ENCODE measurements at regions not wholly inside any gene's neighbourhood (a gene's known extent, or its start where the extent isn't known, plus 50 kb on each side); places are given as distances from the start of the nearest gene placed in this dataset.

GRCh38 chr11:30155428-30155827, 75.4 kb upstream of the FSHB start:
- TF ChIP-seq, protein P1, sequence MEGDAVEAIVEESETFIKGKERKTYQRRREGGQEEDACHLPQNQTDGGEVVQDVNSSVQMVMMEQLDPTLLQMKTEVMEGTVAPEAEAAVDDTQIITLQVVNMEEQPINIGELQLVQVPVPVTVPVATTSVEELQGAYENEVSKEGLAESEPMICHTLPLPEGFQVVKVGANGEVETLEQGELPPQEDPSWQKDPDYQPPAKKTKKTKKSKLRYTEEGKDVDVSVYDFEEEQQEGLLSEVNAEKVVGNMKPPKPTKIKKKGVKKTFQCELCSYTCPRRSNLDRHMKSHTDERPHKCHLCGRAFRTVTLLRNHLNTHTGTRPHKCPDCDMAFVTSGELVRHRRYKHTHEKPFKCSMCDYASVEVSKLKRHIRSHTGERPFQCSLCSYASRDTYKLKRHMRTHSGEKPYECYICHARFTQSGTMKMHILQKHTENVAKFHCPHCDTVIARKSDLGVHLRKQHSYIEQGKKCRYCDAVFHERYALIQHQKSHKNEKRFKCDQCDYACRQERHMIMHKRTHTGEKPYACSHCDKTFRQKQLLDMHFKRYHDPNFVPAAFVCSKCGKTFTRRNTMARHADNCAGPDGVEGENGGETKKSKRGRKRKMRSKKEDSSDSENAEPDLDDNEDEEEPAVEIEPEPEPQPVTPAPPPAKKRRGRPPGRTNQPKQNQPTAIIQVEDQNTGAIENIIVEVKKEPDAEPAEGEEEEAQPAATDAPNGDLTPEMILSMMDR (IDR thresholded peaks at IDR 0.05), result no peak
- TF ChIP-seq POLR2AphosphoS5 (IDR thresholded peaks at IDR 0.05), result no peak
